IMR-90 (cell line): ENCODE measurements at regions not wholly inside any gene's neighbourhood (a gene's known extent, or its start where the extent isn't known, plus 50 kb on each side); places are given as distances from the start of the nearest gene placed in this dataset.

ENCODE experiments used
- ATAC-seq: fragments of 200-7000 bp; cut with Tn5 transposase; 2 replicates; pipeline ENCODE4 v1.9.1; 2020; ENCODE audit warnings: low read depth, mild to moderate bottlenecking, moderate library complexity
- BruUV-seq: library from RNA; stranded (reverse); fragments of 400-500 nt; replicated peaks from 2 replicates; lab custom pipeline; 2021; lab: Mats Ljungman, UMichigan
- CTCF ChIA-PET: fragments of 300-600 bp; formaldehyde crosslinking; extraction: SDS; loops from one replicate; lab custom pipeline; 2021; ENCODE audit warnings: antibody characterized with exemption; lab: Yijun Ruan, JAX
- POLR2A ChIA-PET: fragments of 300-600 bp; sonication (Branson Sonifier 250); formaldehyde crosslinking; loops from one replicate; lab custom pipeline; 2022; ENCODE audit warnings: antibody characterized with exemption; ENCODE audit not compliant: unreplicated experiment; lab: Charles Lee
- DNase-seq: peaks from one replicate; pipeline ENCODE4 v3.0.0; 2013
- H2AFZ ChIP-seq: replicated peaks from 2 replicates; pipeline ENCODE3; 2013; ENCODE audit warnings: low read length, mild to moderate bottlenecking; ENCODE audit not compliant: poor library complexity
- H2AK5ac ChIP-seq: 2 replicates; pipeline ENCODE4 v1.6.1; 2013; ENCODE audit warnings: low read depth, low read length, inconsistent platforms
- H2AK9ac ChIP-seq: replicated peaks from 2 replicates; pipeline ENCODE3; 2013; ENCODE audit warnings: mild to moderate bottlenecking, low read depth, low read length, moderate library complexity; ENCODE audit not compliant: poor library complexity
- H2BK120ac ChIP-seq: 2 replicates; pipeline ENCODE4 v1.6.1; 2013; ENCODE audit warnings: low read depth, low read length, inconsistent platforms
- H2BK15ac ChIP-seq: 3 replicates; pipeline ENCODE4 v1.6.1; 2013; ENCODE audit warnings: low read depth, low read length, inconsistent platforms
- H2BK20ac ChIP-seq: 2 replicates; pipeline ENCODE4 v1.6.1; 2013; ENCODE audit warnings: low read depth, mild to moderate bottlenecking, inconsistent platforms, low read length, moderate library complexity
- H2BK5ac ChIP-seq: 2 replicates; pipeline ENCODE4 v1.6.1; 2013; ENCODE audit warnings: mild to moderate bottlenecking, low read depth, low read length, inconsistent platforms; ENCODE audit not compliant: poor library complexity, severe bottlenecking
- H3K14ac ChIP-seq: replicated peaks from 2 replicates; pipeline ENCODE4 v1.6.1; 2013; ENCODE audit warnings: low read depth, low read length, inconsistent platforms
- H3K18ac ChIP-seq: 2 replicates; pipeline ENCODE4 v1.6.1; 2013; ENCODE audit warnings: low read depth, low read length, control low read depth
- H3K23ac ChIP-seq: 2 replicates; pipeline ENCODE4 v1.6.1; 2013; ENCODE audit warnings: low read depth, low read length, inconsistent platforms
- H3K27ac ChIP-seq: 2 replicates; pipeline ENCODE4 v1.5.1; 2013; ENCODE audit warnings: mild to moderate bottlenecking, control low read depth, low read length; ENCODE audit not compliant: insufficient read depth
- H3K27me3 ChIP-seq: 2 replicates; pipeline ENCODE4 v1.6.1; 2013; ENCODE audit warnings: low read length; ENCODE audit not compliant: control insufficient read depth, insufficient read depth
- H3K36me3 ChIP-seq: 2 replicates; pipeline ENCODE4 v1.6.1; 2013; ENCODE audit warnings: low read length, mixed read lengths; ENCODE audit not compliant: control insufficient read depth, insufficient read depth
- H3K4ac ChIP-seq: 2 replicates; pipeline ENCODE4 v1.6.1; 2013; ENCODE audit warnings: low read depth, low read length, inconsistent platforms
- H3K4me1 ChIP-seq: 2 replicates; pipeline ENCODE4 v1.6.1; 2013; ENCODE audit warnings: low read length, mixed read lengths; ENCODE audit not compliant: control insufficient read depth, insufficient read depth
- H3K4me2 ChIP-seq: 2 replicates; pipeline ENCODE4 v1.6.1; 2013; ENCODE audit warnings: low read depth, mild to moderate bottlenecking, control low read depth, low read length, moderate library complexity
- H3K4me3 ChIP-seq: 2 replicates; pipeline ENCODE4 v1.5.1; 2013; ENCODE audit warnings: low read depth, mild to moderate bottlenecking, control low read depth, low read length, moderate library complexity; ENCODE audit not compliant: insufficient read depth
- H3K56ac ChIP-seq: 2 replicates; pipeline ENCODE4 v1.6.1; 2013; ENCODE audit warnings: low read length, inconsistent platforms; ENCODE audit not compliant: insufficient read depth; ENCODE audit errors: extremely low read depth
- H3K79me1 ChIP-seq, 2 experiments: 2 replicates each; pipeline ENCODE4 v1.6.1; 2013; ENCODE audit warnings: low read length in 2 of 2, inconsistent platforms in 1 of 2, low read depth in 1 of 2
- H3K9ac ChIP-seq: 2 replicates; pipeline ENCODE4 v1.6.1; 2013; ENCODE audit warnings: low read depth, low read length, control low read depth
- H3K9me1 ChIP-seq: 2 replicates; pipeline ENCODE4 v1.6.1; 2013; ENCODE audit warnings: low read length, inconsistent platforms; ENCODE audit not compliant: insufficient read depth
- H3K9me3 ChIP-seq: 2 replicates; pipeline ENCODE4 v1.6.1; 2013; ENCODE audit warnings: low read length; ENCODE audit not compliant: control insufficient read depth, insufficient read depth
- H4K20me1 ChIP-seq: 2 replicates; pipeline ENCODE4 v1.6.1; 2013; ENCODE audit warnings: low read length, inconsistent platforms; ENCODE audit not compliant: insufficient read depth
- H4K5ac ChIP-seq: 2 replicates; pipeline ENCODE4 v1.6.1; 2013; ENCODE audit warnings: mild to moderate bottlenecking, low read depth, low read length, control low read depth
- H4K8ac ChIP-seq, 2 experiments: 2 replicates each; pipeline ENCODE4 v1.6.1; 2013; ENCODE audit warnings: low read depth in 2 of 2, low read length in 2 of 2, control low read depth in 1 of 2, inconsistent platforms in 1 of 2
- H4K91ac ChIP-seq: 2 replicates; pipeline ENCODE4 v1.6.1; 2013; ENCODE audit warnings: low read depth, low read length, inconsistent platforms; ENCODE audit not compliant: insufficient read depth
- CHD1 ChIP-seq: IDR thresholded peaks from 2 replicates; pipeline ENCODE4 v1.6.1; 2012; ENCODE audit warnings: low read depth, low read length, improper control_type of control experiment
- FOS ChIP-seq: fragments of 150-350 bp; IDR thresholded peaks from 2 replicates; pipeline ENCODE4 v1.6.1; 2016; ENCODE audit warnings: low read depth, low read length
- MAFK ChIP-seq: IDR thresholded peaks from 2 replicates; pipeline ENCODE4 v1.6.1; 2012; ENCODE audit warnings: low read depth, low read length, improper control_type of control experiment
- MAZ ChIP-seq: IDR thresholded peaks from 2 replicates; pipeline ENCODE4 v1.6.1; 2012; ENCODE audit warnings: low read depth, mild to moderate bottlenecking, low read length, improper control_type of control experiment, moderate library complexity, borderline replicate concordance
- POLR2A ChIP-seq: IDR thresholded peaks from 2 replicates; pipeline ENCODE4 v1.6.1; 2012; ENCODE audit warnings: mild to moderate bottlenecking, low read depth, low read length
- RAD21 ChIP-seq: IDR thresholded peaks from 2 replicates; pipeline ENCODE4 v1.6.1; 2012; ENCODE audit warnings: low read length, improper control_type of control experiment
- RCOR1 ChIP-seq: IDR thresholded peaks from 2 replicates; pipeline ENCODE4 v1.6.1; 2012; ENCODE audit warnings: mild to moderate bottlenecking, low read length, improper control_type of control experiment; ENCODE audit not compliant: insufficient replicate concordance
- WGBS, 2 experiments: methylation state at CpG; one replicate each; pipeline versions ENCODE4 v1.1.5 to v1.1.7; 2013; ENCODE audit warnings: missing lambda C conversion rate in 2 of 2; ENCODE audit not compliant: insufficient read length in 1 of 2; ENCODE audit errors: extremely low coverage in 2 of 2; 5-methylcytosine and 5-hydroxymethylcytosine counted together
- dilution Hi-C: fragments of 300-500 bp; cut with HindIII; formaldehyde crosslinking; loops from one replicate; pipeline ENCODE4 v1.14.3; 2018; ENCODE audit warnings: low sequenced_read_pairs; ENCODE audit not compliant: unreplicated experiment
- in situ Hi-C: fragments of 300-500 bp; cut with MboI; formaldehyde crosslinking; loops from 3 replicates; pipeline ENCODE4 v1.14.3; 2019; ENCODE audit warnings: low sequenced_read_pairs, inconsistent platforms, mixed read lengths
- intact Hi-C: fragments of 100-400 bp; cut with micrococcal nuclease; formaldehyde crosslinking; loops from 2 replicates; pipeline ENCODE4 v1.10.0; 2022
- TF ChIP-seq, protein P1 (sequence below): fragments of 150-350 bp; IDR thresholded peaks from 2 replicates; pipeline ENCODE4 v1.6.1; 2017; ENCODE audit warnings: mild to moderate bottlenecking, antibody characterized with exemption, low read length, low read depth
- TF ChIP-seq, protein P2 (sequence below): conservative IDR thresholded peaks from 2 replicates; pipeline ENCODE4 v1.5.1; 2012; ENCODE audit warnings: mild to moderate bottlenecking, low read depth, low read length, improper control_type of control experiment

- H3K18ac ChIP-seq, result no peak overlapping the region
- H2BK120ac ChIP-seq, result no peak overlapping the region
- no peak overlapping the region for H3K14ac ChIP-seq
- dilution Hi-C loops, result no loop called here
- H2AK9ac ChIP-seq, result no peak overlapping the region
- no peak overlapping the region for H4K5ac ChIP-seq
- TF ChIP-seq, protein P1, sequence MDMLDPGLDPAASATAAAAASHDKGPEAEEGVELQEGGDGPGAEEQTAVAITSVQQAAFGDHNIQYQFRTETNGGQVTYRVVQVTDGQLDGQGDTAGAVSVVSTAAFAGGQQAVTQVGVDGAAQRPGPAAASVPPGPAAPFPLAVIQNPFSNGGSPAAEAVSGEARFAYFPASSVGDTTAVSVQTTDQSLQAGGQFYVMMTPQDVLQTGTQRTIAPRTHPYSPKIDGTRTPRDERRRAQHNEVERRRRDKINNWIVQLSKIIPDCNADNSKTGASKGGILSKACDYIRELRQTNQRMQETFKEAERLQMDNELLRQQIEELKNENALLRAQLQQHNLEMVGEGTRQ, result no peak
- TF ChIP-seq FOS (no peak), RAD21 (no peak), POLR2A (no peak), CHD1 (no peak), RCOR1 (no peak), MAZ (no peak), MAFK (no peak)
- TF ChIP-seq, protein P2, sequence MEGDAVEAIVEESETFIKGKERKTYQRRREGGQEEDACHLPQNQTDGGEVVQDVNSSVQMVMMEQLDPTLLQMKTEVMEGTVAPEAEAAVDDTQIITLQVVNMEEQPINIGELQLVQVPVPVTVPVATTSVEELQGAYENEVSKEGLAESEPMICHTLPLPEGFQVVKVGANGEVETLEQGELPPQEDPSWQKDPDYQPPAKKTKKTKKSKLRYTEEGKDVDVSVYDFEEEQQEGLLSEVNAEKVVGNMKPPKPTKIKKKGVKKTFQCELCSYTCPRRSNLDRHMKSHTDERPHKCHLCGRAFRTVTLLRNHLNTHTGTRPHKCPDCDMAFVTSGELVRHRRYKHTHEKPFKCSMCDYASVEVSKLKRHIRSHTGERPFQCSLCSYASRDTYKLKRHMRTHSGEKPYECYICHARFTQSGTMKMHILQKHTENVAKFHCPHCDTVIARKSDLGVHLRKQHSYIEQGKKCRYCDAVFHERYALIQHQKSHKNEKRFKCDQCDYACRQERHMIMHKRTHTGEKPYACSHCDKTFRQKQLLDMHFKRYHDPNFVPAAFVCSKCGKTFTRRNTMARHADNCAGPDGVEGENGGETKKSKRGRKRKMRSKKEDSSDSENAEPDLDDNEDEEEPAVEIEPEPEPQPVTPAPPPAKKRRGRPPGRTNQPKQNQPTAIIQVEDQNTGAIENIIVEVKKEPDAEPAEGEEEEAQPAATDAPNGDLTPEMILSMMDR, result no peak
- H4K8ac ChIP-seq, result no peak overlapping the region
- intact Hi-C loops, result no loop called here
- no peak overlapping the region for H2BK5ac ChIP-seq
- WGBS, 2 experiments, result 89% methylated on average over 3 of the region's 5 CpGs; no CpG with 5 or more reads in 1 of the 2 experiments
- no peaks in the 10 kb centered on the region for H3K9me1 ChIP-seq
- ChIA-PET CTCF (no interaction called here), POLR2A (no interaction called here)
- H3K9me3 ChIP-seq, result no peaks in the 10 kb centered on the region
- no peak overlapping the region for H2AFZ ChIP-seq
- no TSS peak for BruUV-seq
- no peak overlapping the region for H3K4me2 ChIP-seq
- no peak overlapping the region for H2BK15ac ChIP-seq
- no peak overlapping the region for H4K91ac ChIP-seq
- H3K4ac ChIP-seq, result no peak overlapping the region
- no peak overlapping the region for H2BK20ac ChIP-seq
- ATAC-seq (no peak), DNase-seq (no peak)
- H3K56ac ChIP-seq, result no peak overlapping the region
- no peaks in the 10 kb centered on the region for H3K79me1 ChIP-seq
- H4K20me1 ChIP-seq, result no peaks in the 10 kb centered on the region
- H3K9ac ChIP-seq, result no peak overlapping the region
- no peak overlapping the region for H3K4me3 ChIP-seq
- no peak overlapping the region for H3K27ac ChIP-seq
- H3K36me3 ChIP-seq, result no peaks in the 10 kb centered on the region
- no peak overlapping the region for H2AK5ac ChIP-seq
- no peak overlapping the region for H3K23ac ChIP-seq
- no peaks in the 10 kb centered on the region for H3K27me3 ChIP-seq
- in situ Hi-C loops, result no loop called here
- 0 out of 2 replicates have a peak, but pooled peaks cover 3% of the 10 kb centered on the region for H3K4me1 ChIP-seq
Observed at GRCh38 chr9:80881940-80882339, 807.4 kb downstream of the TLE1 start.
